ENCODE measurements at regions not wholly inside any gene's neighbourhood (a gene's known extent, or its start where the extent isn't known, plus 50 kb on each side); places are given as distances from the start of the nearest gene placed in this dataset.
A peak's percentile ranks its signal among the peaks of the same experiment; 100 is the strongest.

- no peaks in the 10 kb centered on the region for H3K27me3 ChIP-seq
- no peak overlapping the region for H3K27ac ChIP-seq
- no peaks in the 10 kb centered on the region for H3K4me1 ChIP-seq
- no peaks in the 10 kb centered on the region for H3K9me3 ChIP-seq
- H3K4me3 ChIP-seq, result no peak overlapping the region
- DNase-seq, result no peak
- TF ChIP-seq POLR2A (IDR thresholded peaks at IDR 0.05), result no peak
- TF ChIP-seq, protein P1, sequence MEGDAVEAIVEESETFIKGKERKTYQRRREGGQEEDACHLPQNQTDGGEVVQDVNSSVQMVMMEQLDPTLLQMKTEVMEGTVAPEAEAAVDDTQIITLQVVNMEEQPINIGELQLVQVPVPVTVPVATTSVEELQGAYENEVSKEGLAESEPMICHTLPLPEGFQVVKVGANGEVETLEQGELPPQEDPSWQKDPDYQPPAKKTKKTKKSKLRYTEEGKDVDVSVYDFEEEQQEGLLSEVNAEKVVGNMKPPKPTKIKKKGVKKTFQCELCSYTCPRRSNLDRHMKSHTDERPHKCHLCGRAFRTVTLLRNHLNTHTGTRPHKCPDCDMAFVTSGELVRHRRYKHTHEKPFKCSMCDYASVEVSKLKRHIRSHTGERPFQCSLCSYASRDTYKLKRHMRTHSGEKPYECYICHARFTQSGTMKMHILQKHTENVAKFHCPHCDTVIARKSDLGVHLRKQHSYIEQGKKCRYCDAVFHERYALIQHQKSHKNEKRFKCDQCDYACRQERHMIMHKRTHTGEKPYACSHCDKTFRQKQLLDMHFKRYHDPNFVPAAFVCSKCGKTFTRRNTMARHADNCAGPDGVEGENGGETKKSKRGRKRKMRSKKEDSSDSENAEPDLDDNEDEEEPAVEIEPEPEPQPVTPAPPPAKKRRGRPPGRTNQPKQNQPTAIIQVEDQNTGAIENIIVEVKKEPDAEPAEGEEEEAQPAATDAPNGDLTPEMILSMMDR (IDR thresholded peaks at IDR 0.05), result peak in 4 of 6 experiments; percentile 7 to 38 (median 10)
- no peaks in the 10 kb centered on the region for H3K36me3 ChIP-seq
These were observed 572.9 kb downstream of the ACTL7B start for GRCh38 chr9:108282872-108283271.

DNA sequence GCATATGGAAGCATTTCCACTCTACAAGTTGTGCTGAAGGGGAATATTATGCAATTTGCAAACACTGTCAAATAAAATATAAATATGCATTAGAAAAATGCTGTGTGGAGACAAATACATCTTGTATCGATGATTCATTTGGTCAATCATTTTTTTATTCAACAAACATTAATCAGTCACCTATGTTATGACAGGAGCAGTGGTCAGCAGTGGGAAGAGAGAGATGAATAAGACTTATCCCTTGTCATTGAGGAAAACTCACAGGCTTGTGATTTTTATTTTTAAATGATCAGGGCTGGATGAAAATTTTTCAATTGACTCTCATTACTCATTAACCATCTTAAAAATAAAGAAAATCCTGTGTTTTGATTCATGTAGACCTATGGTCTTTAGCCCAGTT lies 574.1 kb downstream of the ACTL7B start:
- no peaks in the 10 kb centered on the region for H3K27me3 ChIP-seq
- H3K4me3 ChIP-seq, result no peak overlapping the region
- no peak for DNase-seq
- no peaks in the 10 kb centered on the region for H3K9me3 ChIP-seq
- H3K36me3 ChIP-seq, result no peaks in the 10 kb centered on the region
- H3K4me1 ChIP-seq, result no peaks in the 10 kb centered on the region
- H3K27ac ChIP-seq, result no peak overlapping the region
- TF ChIP-seq, protein P1 (IDR thresholded peaks at IDR 0.05), result no peak
- TF ChIP-seq POLR2A (IDR thresholded peaks at IDR 0.05), result no peak

DNA sequence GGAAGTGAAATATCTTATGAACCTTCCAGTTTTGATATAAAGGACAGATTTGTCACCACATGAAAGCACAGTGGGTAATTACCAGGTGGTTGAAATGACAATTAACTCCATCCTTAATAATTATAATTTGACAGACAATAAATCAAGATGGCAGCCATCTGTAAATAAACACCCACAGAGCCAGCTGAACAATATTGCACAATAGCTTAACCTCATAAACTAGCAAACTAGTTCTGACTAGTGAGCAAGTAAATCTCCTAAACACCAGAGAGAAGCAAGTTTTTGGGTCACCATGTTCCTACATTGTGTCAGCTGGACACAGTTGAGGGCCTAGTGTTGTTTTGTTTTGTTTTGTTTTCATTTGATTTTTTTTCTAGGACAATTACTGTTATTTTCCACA lies 577.4 kb downstream of the ACTL7B start:
- no peak for TF ChIP-seq POLR2A (IDR thresholded peaks at IDR 0.05)
- TF ChIP-seq, protein P1 (IDR thresholded peaks at IDR 0.05), result no peak
- no peaks in the 10 kb centered on the region for H3K9me3 ChIP-seq
- H3K36me3 ChIP-seq, result no peaks in the 10 kb centered on the region
- H3K4me1 ChIP-seq, result no peaks in the 10 kb centered on the region
- no peaks in the 10 kb centered on the region for H3K27me3 ChIP-seq
- H3K27ac ChIP-seq, result no peak overlapping the region
- no peak for DNase-seq
- no peak overlapping the region for H3K4me3 ChIP-seq

DNA sequence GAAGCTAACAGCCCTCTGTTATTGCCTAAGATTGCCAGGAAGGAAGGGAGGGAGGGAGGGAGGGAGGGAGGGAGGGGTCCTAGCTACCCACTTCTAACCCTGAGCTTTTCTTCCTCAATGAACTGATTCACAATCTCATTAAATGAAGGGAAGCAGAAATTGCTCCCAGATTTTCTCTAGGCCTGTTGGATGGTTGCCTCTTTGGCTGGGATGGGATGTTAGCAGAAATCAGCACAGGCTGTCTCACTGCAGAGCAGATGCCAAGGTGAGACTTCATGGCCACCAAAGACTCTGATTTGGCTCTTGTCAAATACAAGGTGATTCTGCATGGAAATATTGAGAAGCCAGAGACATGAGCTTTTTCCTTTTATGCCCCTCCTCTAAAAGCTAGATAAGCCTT lies 578.6 kb downstream of the ACTL7B start:
- Histone ChIP-seq H3K36me3 (no peaks in the 10 kb centered on the region), H3K27me3 (no peaks in the 10 kb centered on the region), H3K27ac (no peak overlapping the region), H3K4me1 (peaks cover 0 to 8% (median 2%) of the 10 kb centered on the region in 4 donors), H3K4me3 (no peak overlapping the region), H3K9me3 (no peaks in the 10 kb centered on the region)
- DNase-seq, result no peak
- TF ChIP-seq POLR2A (IDR thresholded peaks at IDR 0.05), result no peak
- TF ChIP-seq, protein P1 (IDR thresholded peaks at IDR 0.05), result no peak

DNA sequence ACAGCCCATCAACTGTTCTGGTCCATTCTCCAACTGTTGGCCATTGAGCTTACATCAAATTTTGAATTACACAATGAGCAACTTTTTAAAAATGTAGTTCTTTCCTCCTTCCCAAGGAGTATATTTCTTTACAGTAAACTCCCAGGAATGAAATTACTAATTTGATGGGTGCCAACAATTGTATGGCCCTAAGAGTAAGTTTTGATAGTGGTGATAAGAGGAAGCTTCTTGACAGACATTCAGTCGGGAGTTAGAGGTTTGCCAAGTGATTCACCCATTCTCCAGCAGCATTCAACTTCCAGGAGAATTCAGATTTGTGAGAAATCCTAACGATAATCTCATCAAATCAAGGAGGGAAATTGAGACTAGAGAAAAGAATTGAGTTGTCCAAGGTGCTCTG lies 579.9 kb downstream of the ACTL7B start:
- Histone ChIP-seq H3K27me3 (no peaks in the 10 kb centered on the region), H3K9me3 (no peaks in the 10 kb centered on the region), H3K36me3 (no peaks in the 10 kb centered on the region), H3K4me1 (peaks cover 0 to 8% (median 4%) of the 10 kb centered on the region in 4 donors), H3K27ac (no peak overlapping the region), H3K4me3 (no peak overlapping the region)
- DNase-seq, result no peak
- no peak for TF ChIP-seq POLR2A (IDR thresholded peaks at IDR 0.05)
- TF ChIP-seq, protein P1 (IDR thresholded peaks at IDR 0.05), result no peak

DNA sequence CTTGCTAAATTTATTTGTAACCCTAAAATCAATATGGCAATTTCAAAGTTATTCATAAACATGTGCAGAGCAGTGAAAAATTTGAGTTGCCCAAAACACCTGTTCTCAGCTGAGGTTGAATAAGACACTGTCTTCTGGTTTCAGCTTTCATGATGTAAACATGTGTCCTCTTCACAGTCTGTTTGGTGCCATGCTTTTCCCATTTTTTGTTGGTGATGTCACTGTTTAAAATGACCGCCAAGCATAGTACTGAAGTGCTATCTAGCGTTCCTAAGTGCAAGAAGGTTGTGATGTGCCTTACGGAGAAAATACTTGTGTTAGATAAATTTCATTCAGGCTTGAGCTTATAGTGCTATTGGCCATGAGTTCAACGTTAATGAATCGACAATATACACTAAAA lies 580.8 kb downstream of the ACTL7B start:
- Histone ChIP-seq H3K4me3 (no peak overlapping the region), H3K4me1 (peaks cover 0 to 8% (median 4%) of the 10 kb centered on the region in 4 donors), H3K9me3 (no peaks in the 10 kb centered on the region), H3K27ac (no peak overlapping the region), H3K27me3 (no peaks in the 10 kb centered on the region), H3K36me3 (no peaks in the 10 kb centered on the region)
- DNase-seq, result no peak
- TF ChIP-seq, protein P1 (IDR thresholded peaks at IDR 0.05), result no peak
- no peak for TF ChIP-seq POLR2A (IDR thresholded peaks at IDR 0.05)
